Nephron (organoid): ENCODE measurements at regions not wholly inside any gene's neighbourhood (a gene's known extent, or its start where the extent isn't known, plus 50 kb on each side); places are given as distances from the start of the nearest gene placed in this dataset.

Experiments used
- H3K27ac Mint-ChIP-seq, 3 experiments: 2 replicates each; pipeline ENCODE4 v1.8.0; 2020; ENCODE audit warnings: mixed read lengths in 3 of 3, mild to moderate bottlenecking in 2 of 3, moderate library complexity in 1 of 3
- H3K27me3 Mint-ChIP-seq: 2 replicates; pipeline ENCODE4 v1.8.0; 2021; ENCODE audit warnings: low read depth, mild to moderate bottlenecking, moderate library complexity, mixed read lengths
- H3K36me3 Mint-ChIP-seq: 2 replicates; pipeline ENCODE4 v1.8.0; 2020; ENCODE audit warnings: low read depth, mixed read lengths
- H3K4me1 Mint-ChIP-seq: 2 replicates; pipeline ENCODE4 v1.8.0; 2020; ENCODE audit warnings: mixed read lengths
- H3K4me3 Mint-ChIP-seq, 3 experiments: 2 replicates each; pipeline ENCODE4 v1.8.0; 2020; ENCODE audit warnings: mild to moderate bottlenecking in 3 of 3, mixed read lengths in 3 of 3, moderate library complexity in 2 of 3
- H3K9me3 Mint-ChIP-seq: 2 replicates; pipeline ENCODE4 v1.8.0; 2020; ENCODE audit warnings: mixed read lengths
- CTCF ChIP-seq, 3 experiments: fragments of 200-600 bp; sonication (generic); IDR thresholded peaks; one replicate each; pipeline ENCODE4 v1.5.0; 2021; ENCODE audit warnings: antibody characterized with exemption in 3 of 3; ENCODE audit not compliant: unreplicated experiment in 3 of 3

DNA sequence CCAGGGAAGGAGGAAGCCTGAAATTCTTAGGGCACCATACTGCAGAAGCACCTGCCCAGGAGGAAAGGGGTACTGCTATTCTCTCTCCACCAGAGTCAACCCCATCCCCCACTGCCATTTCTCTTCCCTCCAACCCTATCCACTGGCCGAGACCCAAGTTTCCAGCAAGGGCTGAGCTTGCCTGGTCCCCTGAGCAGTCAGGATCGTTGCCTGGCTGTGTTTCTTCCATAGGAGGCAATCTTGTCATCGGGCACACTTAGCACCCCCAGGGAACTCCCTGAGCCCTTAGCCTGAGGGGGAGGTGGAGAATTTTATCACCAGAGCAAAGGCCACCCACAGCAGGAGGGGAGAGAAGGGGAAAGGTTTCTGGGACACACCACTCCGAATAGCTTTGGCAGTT is 115.8 kb upstream of the NECTIN1 start:
- Mint-ChIP-seq H3K4me1 (peaks cover 10% of the 10 kb centered on the region), H3K36me3 (no peaks in the 10 kb centered on the region), H3K4me3 (no peak overlapping the region), H3K9me3 (no peaks in the 10 kb centered on the region), H3K27ac (no peak overlapping the region), H3K27me3 (peaks cover 25% of the 10 kb centered on the region)
- no peak for TF ChIP-seq CTCF (IDR thresholded peaks at IDR 0.05; ENCODE audit: unreplicated experiment in 3 of 3)

DNA sequence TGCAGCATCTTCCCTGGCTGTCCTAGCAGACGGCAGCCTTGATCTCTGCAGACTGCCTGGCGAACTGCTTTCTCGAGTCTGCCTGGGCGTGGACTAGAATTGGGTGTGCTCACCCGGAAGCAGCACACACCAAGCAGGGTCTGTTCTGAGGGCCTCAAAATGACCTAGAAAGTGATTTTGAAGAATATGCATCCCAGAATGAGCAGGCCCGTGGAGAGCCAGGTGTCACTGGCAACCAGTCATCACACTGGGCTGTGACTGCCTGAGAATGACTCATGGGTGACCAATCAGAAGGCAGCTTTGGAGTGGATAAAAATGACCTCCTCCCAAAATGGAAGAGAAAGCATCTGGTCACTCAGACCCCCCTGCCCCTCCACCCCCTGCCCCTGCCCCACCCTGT is 114.9 kb upstream of the NECTIN1 start:
- H3K27ac Mint-ChIP-seq = no peak overlapping the region
- no peaks in the 10 kb centered on the region for H3K36me3 Mint-ChIP-seq
- no peak for TF ChIP-seq CTCF (IDR thresholded peaks at IDR 0.05; ENCODE audit: unreplicated experiment in 3 of 3)
- H3K4me3 Mint-ChIP-seq = no peak overlapping the region
- H3K9me3 Mint-ChIP-seq = no peaks in the 10 kb centered on the region
- H3K4me1 Mint-ChIP-seq = peaks cover 10% of the 10 kb centered on the region
- H3K27me3 Mint-ChIP-seq = peaks cover 31% of the 10 kb centered on the region

DNA sequence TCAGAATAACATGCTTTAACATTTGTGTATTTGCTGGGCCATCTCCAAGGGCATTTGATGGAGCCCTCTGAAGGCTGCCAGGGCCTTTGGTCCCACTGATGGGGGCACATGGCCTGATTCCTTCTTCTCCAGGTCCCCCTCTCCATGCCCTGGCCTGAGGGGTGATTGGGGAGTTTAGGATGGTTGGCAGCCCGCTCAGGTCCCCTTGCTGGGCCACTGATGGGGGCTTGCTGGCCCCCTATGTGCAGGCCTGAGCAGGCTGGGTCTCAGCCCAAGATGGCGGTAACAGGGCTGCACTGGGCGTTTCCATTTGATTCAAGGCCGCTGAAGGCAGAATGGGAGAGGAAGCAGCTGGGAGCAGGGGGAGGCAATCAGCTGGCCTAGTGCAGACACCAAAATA is 113.7 kb upstream of the NECTIN1 start:
- Mint-ChIP-seq H3K27me3 (peaks cover 35% of the 10 kb centered on the region), H3K4me3 (no peak overlapping the region), H3K27ac (no peak overlapping the region), H3K36me3 (no peaks in the 10 kb centered on the region), H3K9me3 (no peaks in the 10 kb centered on the region), H3K4me1 (peaks cover 10% of the 10 kb centered on the region)
- no peak for TF ChIP-seq CTCF (IDR thresholded peaks at IDR 0.05; ENCODE audit: unreplicated experiment in 3 of 3)

- H3K27me3 Mint-ChIP-seq = peaks cover 36% of the 10 kb centered on the region
- no peak overlapping the region for H3K27ac Mint-ChIP-seq
- no peak overlapping the region for H3K4me3 Mint-ChIP-seq
- peaks cover 5% of the 10 kb centered on the region for H3K9me3 Mint-ChIP-seq
- no peak for TF ChIP-seq CTCF (IDR thresholded peaks at IDR 0.05; ENCODE audit: unreplicated experiment in 3 of 3)
- H3K36me3 Mint-ChIP-seq = no peaks in the 10 kb centered on the region
- H3K4me1 Mint-ChIP-seq = peaks cover 6% of the 10 kb centered on the region
Observed at GRCh38 chr11:119839476-119840133, 110.6 kb upstream of the NECTIN1 start.

DNA sequence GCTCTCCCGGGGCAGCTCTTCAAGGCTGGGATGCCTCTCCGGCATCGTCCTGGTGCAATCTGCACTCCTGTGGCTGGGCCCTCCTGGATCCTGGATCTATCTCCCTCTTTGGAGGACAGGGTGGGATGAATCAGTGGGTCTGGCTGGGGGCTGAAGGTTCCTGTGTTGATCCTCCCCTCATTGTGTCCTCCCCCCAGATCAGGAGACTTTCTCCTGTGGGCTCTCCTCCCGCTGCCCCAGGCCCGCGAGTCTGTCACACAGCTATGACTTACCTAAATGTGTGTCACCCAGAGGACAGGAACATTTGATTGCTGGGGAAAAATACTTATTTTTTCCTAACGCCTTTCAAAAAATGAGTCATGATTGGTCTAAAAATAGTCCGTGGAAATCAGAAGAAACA is 106.8 kb upstream of the NECTIN1 start:
- peaks cover 5% of the 10 kb centered on the region for H3K9me3 Mint-ChIP-seq
- TF ChIP-seq CTCF (IDR thresholded peaks at IDR 0.05; ENCODE audit: unreplicated experiment in 3 of 3) = no peak
- no peaks in the 10 kb centered on the region for H3K36me3 Mint-ChIP-seq
- peaks cover 10% of the 10 kb centered on the region for H3K4me1 Mint-ChIP-seq
- no peak overlapping the region for H3K4me3 Mint-ChIP-seq
- H3K27me3 Mint-ChIP-seq = peaks cover 31% of the 10 kb centered on the region
- H3K27ac Mint-ChIP-seq = no peak overlapping the region

DNA sequence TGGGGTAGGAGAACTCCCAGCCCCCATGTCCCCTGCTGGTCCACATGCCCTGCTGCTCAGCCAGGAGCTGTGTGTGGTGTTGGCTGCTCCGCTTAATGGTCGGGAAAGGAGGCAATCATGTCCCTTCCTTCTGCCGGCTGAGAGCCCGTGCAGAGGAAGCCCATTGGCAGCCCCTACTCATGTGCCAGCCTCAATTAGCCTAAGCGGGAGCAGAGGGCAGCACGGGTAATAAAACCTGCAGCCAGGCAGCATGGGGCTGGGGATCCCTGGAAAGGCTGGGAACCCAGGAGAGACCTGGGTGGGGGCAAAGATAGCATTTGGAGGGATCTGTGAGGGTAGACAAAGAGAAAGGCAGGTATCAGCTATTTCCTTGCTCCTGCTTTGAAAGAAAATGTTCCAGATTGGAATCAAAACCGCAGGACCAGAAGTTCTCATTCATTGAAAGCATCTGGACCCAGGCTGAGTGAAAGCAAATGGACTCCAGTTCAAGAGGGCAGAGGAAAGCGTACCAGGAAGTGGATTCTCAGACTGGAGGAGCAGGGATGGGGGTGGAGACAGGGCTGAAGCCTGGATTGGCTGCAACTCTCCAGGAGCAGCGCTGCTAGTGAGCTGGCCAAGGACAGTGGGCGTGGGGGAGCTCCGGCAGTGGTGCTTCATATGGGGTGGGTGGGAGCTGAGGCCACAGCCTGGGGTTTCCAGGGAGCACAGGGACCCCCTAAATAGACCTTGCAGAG is 103.4 kb upstream of the NECTIN1 start:
- H3K4me1 Mint-ChIP-seq = peaks cover 23% of the 10 kb centered on the region
- H3K4me3 Mint-ChIP-seq = no peak overlapping the region
- no peaks in the 10 kb centered on the region for H3K36me3 Mint-ChIP-seq
- peaks cover 5% of the 10 kb centered on the region for H3K9me3 Mint-ChIP-seq
- no peak for TF ChIP-seq CTCF (IDR thresholded peaks at IDR 0.05; ENCODE audit: unreplicated experiment in 3 of 3)
- peaks cover 12% of the 10 kb centered on the region for H3K27me3 Mint-ChIP-seq
- H3K27ac Mint-ChIP-seq = peak overlapping the region; percentile 4 to 80 (median 19)
